ENCODE measurements at regions not wholly inside any gene's neighbourhood (a gene's known extent, or its start where the extent isn't known, plus 50 kb on each side); places are given as distances from the start of the nearest gene placed in this dataset.

DNA sequence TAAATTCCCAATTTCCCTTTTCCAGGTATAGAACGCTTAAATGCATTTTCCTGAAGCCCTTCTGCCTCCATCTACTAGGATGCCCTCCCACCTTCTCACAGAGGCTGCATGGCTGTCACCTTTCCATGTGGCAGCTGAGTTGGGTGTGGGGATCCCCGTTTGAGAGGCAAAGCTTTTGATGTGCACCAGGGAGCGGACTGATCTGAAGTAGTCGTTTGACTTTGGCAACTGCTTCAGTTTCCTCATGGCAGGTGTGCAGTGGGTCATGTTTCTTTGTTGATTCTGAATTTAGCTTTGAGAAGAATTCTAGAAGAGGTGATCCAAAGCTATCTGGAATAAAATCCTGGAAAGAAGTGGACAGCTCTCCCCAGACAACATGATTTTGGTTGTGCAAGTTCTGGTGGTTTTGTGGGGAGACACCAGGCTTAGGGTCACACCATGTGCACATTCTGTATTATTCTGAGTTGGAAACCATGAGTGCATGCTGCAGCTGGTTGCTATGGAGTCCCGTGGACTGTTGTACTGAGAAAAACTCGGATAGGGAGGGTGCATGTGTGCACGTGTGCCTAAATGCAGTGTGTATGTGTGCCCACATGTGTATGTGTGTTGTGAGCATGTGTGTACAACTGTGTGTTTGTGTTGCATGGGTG lies 63.5 kb downstream of the GADD45G start:
- Mint-ChIP-seq H3K36me3 (no peaks in the 10 kb centered on the region), H3K27me3 (ENCODE audit: low read depth) (no peaks in the 10 kb centered on the region), H3K4me1 (peaks cover 17% of the 10 kb centered on the region), H3K9me3 (peaks cover 4% of the 10 kb centered on the region), H3K27ac (no peak overlapping the region), H3K4me3 (no peak overlapping the region)
- no peak for DNase-seq (ENCODE audit: low spot score in 2 of 2, unreplicated experiment in 2 of 2)
- TF ChIP-seq CTCF (IDR thresholded peaks at IDR 0.05; ENCODE audit: unreplicated experiment) = no peak

DNA sequence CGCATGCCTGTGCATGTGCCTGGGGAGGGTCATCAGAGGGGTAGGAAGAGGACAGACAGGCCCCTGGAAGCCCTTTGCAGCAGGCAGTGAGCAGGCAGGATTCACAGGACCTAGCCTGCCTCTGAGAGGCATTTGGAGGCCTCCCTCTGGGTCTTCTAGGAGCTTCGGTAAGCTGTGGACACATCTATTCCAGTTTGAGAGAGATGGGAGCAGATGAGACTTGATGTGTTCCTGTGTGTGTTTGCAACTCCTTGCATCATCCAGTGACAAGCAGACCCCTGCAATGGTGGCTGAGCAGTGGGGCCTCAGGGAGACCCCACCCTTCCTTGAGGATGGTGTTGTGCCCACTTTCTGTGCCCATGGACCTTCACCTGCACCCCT lies 64.0 kb downstream of the GADD45G start:
- no peak for DNase-seq (ENCODE audit: low spot score in 2 of 2, unreplicated experiment in 2 of 2)
- TF ChIP-seq CTCF (IDR thresholded peaks at IDR 0.05; ENCODE audit: unreplicated experiment) = no peak
- no peak overlapping the region for H3K27ac Mint-ChIP-seq
- H3K4me3 Mint-ChIP-seq = no peak overlapping the region
- peaks cover 4% of the 10 kb centered on the region for H3K9me3 Mint-ChIP-seq
- peaks cover 14% of the 10 kb centered on the region for H3K4me1 Mint-ChIP-seq
- H3K36me3 Mint-ChIP-seq = no peaks in the 10 kb centered on the region
- H3K27me3 Mint-ChIP-seq (ENCODE audit: low read depth) = no peaks in the 10 kb centered on the region

- no peak for DNase-seq (ENCODE audit: low spot score in 2 of 2, unreplicated experiment in 2 of 2)
- Mint-ChIP-seq H3K9me3 (peaks cover 4% of the 10 kb centered on the region), H3K36me3 (no peaks in the 10 kb centered on the region), H3K4me1 (peaks cover 9% of the 10 kb centered on the region), H3K27ac (no peak overlapping the region), H3K27me3 (ENCODE audit: low read depth) (no peaks in the 10 kb centered on the region), H3K4me3 (no peak overlapping the region)
- TF ChIP-seq CTCF (IDR thresholded peaks at IDR 0.05; ENCODE audit: unreplicated experiment) = no peak
These were observed 64.6 kb downstream of the GADD45G start for GRCh38 chr9:89669361-89669842.

DNA sequence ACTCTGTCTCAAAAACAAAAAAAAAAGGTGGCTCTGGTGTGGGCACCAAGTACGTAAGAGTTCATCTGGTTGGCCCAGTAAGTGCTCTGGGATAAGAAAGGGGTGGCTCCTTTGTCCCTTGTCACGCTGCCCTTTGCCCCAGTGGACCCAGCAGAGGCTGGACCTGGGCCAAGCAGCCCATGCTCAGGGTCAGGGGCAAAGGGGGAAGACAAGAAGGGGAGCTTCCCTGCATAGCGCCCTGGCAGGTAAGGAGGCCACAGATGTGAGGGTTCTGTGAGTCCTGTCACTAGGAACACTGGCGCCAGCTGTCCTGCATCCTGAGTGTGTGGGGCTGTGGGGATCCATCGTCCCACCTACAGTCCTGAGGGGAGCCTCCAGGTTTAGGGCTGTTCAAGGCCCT lies 65.3 kb downstream of the GADD45G start:
- H3K4me1 Mint-ChIP-seq = peaks cover 10% of the 10 kb centered on the region
- no peak overlapping the region for H3K4me3 Mint-ChIP-seq
- no peak for TF ChIP-seq CTCF (IDR thresholded peaks at IDR 0.05; ENCODE audit: unreplicated experiment)
- DNase-seq (ENCODE audit: low spot score in 2 of 2, unreplicated experiment in 2 of 2) = no peak
- H3K9me3 Mint-ChIP-seq = peaks cover 4% of the 10 kb centered on the region
- no peaks in the 10 kb centered on the region for H3K36me3 Mint-ChIP-seq
- no peaks in the 10 kb centered on the region for H3K27me3 Mint-ChIP-seq (ENCODE audit: low read depth)
- no peak overlapping the region for H3K27ac Mint-ChIP-seq

GRCh38 chr9:89670801-89671434 lies 66.1 kb downstream of the GADD45G start:
- H3K27ac Mint-ChIP-seq = no peak overlapping the region
- H3K27me3 Mint-ChIP-seq (ENCODE audit: low read depth) = no peaks in the 10 kb centered on the region
- DNase-seq (ENCODE audit: low spot score in 2 of 2, unreplicated experiment in 2 of 2) = no peak
- peaks cover 4% of the 10 kb centered on the region for H3K9me3 Mint-ChIP-seq
- TF ChIP-seq CTCF (IDR thresholded peaks at IDR 0.05; ENCODE audit: unreplicated experiment) = no peak
- H3K36me3 Mint-ChIP-seq = no peaks in the 10 kb centered on the region
- no peak overlapping the region for H3K4me3 Mint-ChIP-seq
- H3K4me1 Mint-ChIP-seq = peaks cover 11% of the 10 kb centered on the region

All from mesothelial cell of epicardium (in vitro differentiated cells).